ENCODE measurements at regions not wholly inside any gene's neighbourhood (a gene's known extent, or its start where the extent isn't known, plus 50 kb on each side); places are given as distances from the start of the nearest gene placed in this dataset.

DNA sequence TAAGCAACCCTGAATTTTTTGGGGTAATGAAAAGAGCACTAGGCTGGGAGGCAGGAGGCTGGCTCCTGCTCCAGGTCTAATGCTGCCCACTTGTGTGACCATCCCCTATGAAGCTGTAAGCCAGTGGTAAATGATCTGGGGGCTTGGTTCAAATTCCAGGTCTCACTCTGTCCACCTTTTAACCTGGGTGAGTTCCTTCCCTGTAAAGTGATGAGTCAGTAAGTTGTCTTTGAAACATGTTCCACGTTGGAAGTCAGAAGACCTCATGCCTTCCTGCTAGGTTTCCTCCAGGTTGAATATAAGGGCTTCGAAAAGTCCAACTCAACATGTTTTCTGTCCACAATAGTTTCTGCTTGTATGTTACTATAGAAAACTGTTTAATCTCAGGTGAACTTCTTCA, 160.9 kb upstream of the MYT1L start:
- no peaks in the 10 kb centered on the region for H3F3A ChIP-seq (ENCODE audit: insufficient read depth, low read depth)
- CTCF ChIA-PET, result no interaction called here
- H3K4me1 ChIP-seq (replicated peaks; ENCODE audit: insufficient read depth), result no peaks in the 10 kb centered on the region
- intact Hi-C loops (cut with micrococcal nuclease; ENCODE audit: unreplicated experiment), result no loop called here
- H3K4me3 ChIP-seq, result no peak overlapping the region
- no peak for TF ChIP-seq EZH2 (IDR thresholded peaks at IDR 0.05; ENCODE audit: low read depth)
- TF ChIP-seq CTCF (conservative IDR thresholded peaks at IDR 0.05), result no peak
- no peaks in the 10 kb centered on the region for H3K9me2 ChIP-seq (ENCODE audit: insufficient read depth)
- no peak for DNase-seq
- H3K36me3 ChIP-seq (ENCODE audit: low read depth), result no peaks in the 10 kb centered on the region
- no peak overlapping the region for H3K27ac ChIP-seq
- no peak overlapping the region for H3K4me2 ChIP-seq
- BruUV-seq (replicated peaks), result no TSS peak
- H3K9me3 ChIP-seq (ENCODE audit: insufficient read depth, low read depth), result no peaks in the 10 kb centered on the region
- no peaks in the 10 kb centered on the region for H3K27me3 ChIP-seq (ENCODE audit: insufficient read depth, low read depth)
- H2AFZ ChIP-seq, result no peak overlapping the region
- H4K20me1 ChIP-seq (ENCODE audit: insufficient read depth), result no peaks in the 10 kb centered on the region
- no peaks in the 10 kb centered on the region for H3K79me2 ChIP-seq (ENCODE audit: low read depth)
- POLR2A ChIA-PET (ENCODE audit: unreplicated experiment), result no interaction called here

GRCh38 chr2:2484301-2484700, 153.2 kb upstream of the MYT1L start:
- no peak for DNase-seq
- H3F3A ChIP-seq (ENCODE audit: insufficient read depth, low read depth), result no peaks in the 10 kb centered on the region
- no peaks in the 10 kb centered on the region for H3K9me3 ChIP-seq (ENCODE audit: insufficient read depth, low read depth)
- H3K27ac ChIP-seq, result no peak overlapping the region
- no TSS peak for BruUV-seq (replicated peaks)
- no peaks in the 10 kb centered on the region for H3K79me2 ChIP-seq (ENCODE audit: low read depth)
- no peaks in the 10 kb centered on the region for H4K20me1 ChIP-seq (ENCODE audit: insufficient read depth)
- H3K4me2 ChIP-seq, result no peak overlapping the region
- no peaks in the 10 kb centered on the region for H3K9me2 ChIP-seq (ENCODE audit: insufficient read depth)
- CTCF ChIA-PET, result no interaction called here
- no peaks in the 10 kb centered on the region for H3K36me3 ChIP-seq (ENCODE audit: low read depth)
- POLR2A ChIA-PET (ENCODE audit: unreplicated experiment), result no interaction called here
- H3K4me1 ChIP-seq (replicated peaks; ENCODE audit: insufficient read depth), result no peaks in the 10 kb centered on the region
- H2AFZ ChIP-seq, result no peak overlapping the region
- intact Hi-C loops (cut with micrococcal nuclease; ENCODE audit: unreplicated experiment), result no loop called here
- 0 out of 2 replicates have a peak, but pooled peaks cover 15% of the 10 kb centered on the region for H3K27me3 ChIP-seq (ENCODE audit: insufficient read depth, low read depth)
- TF ChIP-seq EZH2 (IDR thresholded peaks at IDR 0.05; ENCODE audit: low read depth), result no peak
- no peak for TF ChIP-seq CTCF (conservative IDR thresholded peaks at IDR 0.05)
- H3K4me3 ChIP-seq, result no peak overlapping the region

DNA sequence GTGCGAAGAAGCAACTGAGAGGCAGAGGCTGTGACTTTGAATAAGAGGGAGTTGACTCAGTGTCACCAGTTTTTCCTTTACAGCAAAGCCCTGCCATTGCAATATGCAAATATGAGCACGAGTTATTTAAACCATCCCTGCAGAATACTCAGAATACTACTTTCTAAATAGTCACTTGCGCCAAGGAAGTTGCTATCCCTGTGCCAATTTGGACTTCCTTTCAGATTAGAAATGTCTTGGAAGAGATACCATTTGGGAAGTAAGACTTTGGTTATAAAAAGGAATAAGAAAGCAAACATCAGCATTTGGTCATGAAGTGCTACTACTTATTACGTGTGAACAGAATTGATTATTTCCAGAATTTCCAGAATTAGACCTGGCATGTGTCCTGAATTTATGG, 151.8 kb upstream of the MYT1L start:
- Histone ChIP-seq H3K4me3 (no peak overlapping the region), H3K4me2 (no peak overlapping the region), H3K36me3 (ENCODE audit: low read depth) (no peaks in the 10 kb centered on the region), H3K9me2 (ENCODE audit: insufficient read depth) (no peaks in the 10 kb centered on the region), H3K4me1 (replicated peaks; ENCODE audit: insufficient read depth) (no peaks in the 10 kb centered on the region), H3K79me2 (ENCODE audit: low read depth) (no peaks in the 10 kb centered on the region), H4K20me1 (ENCODE audit: insufficient read depth) (no peaks in the 10 kb centered on the region), H3K9me3 (ENCODE audit: insufficient read depth, low read depth) (no peaks in the 10 kb centered on the region), H3K27ac (no peak overlapping the region), H2AFZ (no peak overlapping the region), H3K27me3 (ENCODE audit: insufficient read depth, low read depth) (0 out of 2 replicates have a peak, but pooled peaks cover 15% of the 10 kb centered on the region), H3F3A (ENCODE audit: insufficient read depth, low read depth) (no peaks in the 10 kb centered on the region)
- no peak for DNase-seq
- POLR2A ChIA-PET (ENCODE audit: unreplicated experiment), result no interaction called here
- CTCF ChIA-PET, result no interaction called here
- intact Hi-C loops (cut with micrococcal nuclease; ENCODE audit: unreplicated experiment), result no loop called here
- no TSS peak for BruUV-seq (replicated peaks)
- TF ChIP-seq EZH2 (IDR thresholded peaks at IDR 0.05; ENCODE audit: low read depth), result no peak
- TF ChIP-seq CTCF (conservative IDR thresholded peaks at IDR 0.05), result no peak

All from PC-9 (cell line).